ENCODE measurements at regions not wholly inside any gene's neighbourhood (a gene's known extent, or its start where the extent isn't known, plus 50 kb on each side); places are given as distances from the start of the nearest gene placed in this dataset.

DNA sequence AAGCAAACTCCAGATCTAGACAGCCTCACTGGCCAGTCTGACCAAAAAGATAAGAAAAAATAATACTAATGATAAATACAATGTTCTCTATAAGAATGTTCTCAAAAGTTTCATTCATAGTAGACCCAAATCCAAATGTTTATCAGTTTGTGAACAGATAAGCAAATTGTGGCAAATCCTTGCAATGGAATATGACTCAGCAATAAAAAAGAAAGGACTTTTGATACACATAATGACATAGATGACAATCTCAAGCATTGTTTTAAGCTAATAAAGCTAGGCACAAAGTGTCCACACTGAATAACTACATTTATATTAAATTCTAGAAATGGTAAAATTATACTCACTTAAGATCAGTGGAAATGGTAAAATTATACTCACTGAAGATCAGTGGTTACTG, 195.4 kb upstream of the TYRP1 start:
- no peaks in the 10 kb centered on the region for H3K27me3 ChIP-seq (ENCODE audit: control insufficient read depth, insufficient read depth, low read length)
- TF ChIP-seq POLR2AphosphoS5 (IDR thresholded peaks at IDR 0.05; ENCODE audit: low read depth, low read length) (no peak), TCF7L2 (IDR thresholded peaks at IDR 0.05; ENCODE audit: low read depth, low read length) (no peak), SIN3A (IDR thresholded peaks at IDR 0.05; ENCODE audit: borderline replicate concordance, insufficient read depth, low read depth, low read length) (no peak)
- TF ChIP-seq, protein P1, sequence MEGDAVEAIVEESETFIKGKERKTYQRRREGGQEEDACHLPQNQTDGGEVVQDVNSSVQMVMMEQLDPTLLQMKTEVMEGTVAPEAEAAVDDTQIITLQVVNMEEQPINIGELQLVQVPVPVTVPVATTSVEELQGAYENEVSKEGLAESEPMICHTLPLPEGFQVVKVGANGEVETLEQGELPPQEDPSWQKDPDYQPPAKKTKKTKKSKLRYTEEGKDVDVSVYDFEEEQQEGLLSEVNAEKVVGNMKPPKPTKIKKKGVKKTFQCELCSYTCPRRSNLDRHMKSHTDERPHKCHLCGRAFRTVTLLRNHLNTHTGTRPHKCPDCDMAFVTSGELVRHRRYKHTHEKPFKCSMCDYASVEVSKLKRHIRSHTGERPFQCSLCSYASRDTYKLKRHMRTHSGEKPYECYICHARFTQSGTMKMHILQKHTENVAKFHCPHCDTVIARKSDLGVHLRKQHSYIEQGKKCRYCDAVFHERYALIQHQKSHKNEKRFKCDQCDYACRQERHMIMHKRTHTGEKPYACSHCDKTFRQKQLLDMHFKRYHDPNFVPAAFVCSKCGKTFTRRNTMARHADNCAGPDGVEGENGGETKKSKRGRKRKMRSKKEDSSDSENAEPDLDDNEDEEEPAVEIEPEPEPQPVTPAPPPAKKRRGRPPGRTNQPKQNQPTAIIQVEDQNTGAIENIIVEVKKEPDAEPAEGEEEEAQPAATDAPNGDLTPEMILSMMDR (IDR thresholded peaks at IDR 0.05), result no peak
- TF ChIP-seq, protein P2, sequence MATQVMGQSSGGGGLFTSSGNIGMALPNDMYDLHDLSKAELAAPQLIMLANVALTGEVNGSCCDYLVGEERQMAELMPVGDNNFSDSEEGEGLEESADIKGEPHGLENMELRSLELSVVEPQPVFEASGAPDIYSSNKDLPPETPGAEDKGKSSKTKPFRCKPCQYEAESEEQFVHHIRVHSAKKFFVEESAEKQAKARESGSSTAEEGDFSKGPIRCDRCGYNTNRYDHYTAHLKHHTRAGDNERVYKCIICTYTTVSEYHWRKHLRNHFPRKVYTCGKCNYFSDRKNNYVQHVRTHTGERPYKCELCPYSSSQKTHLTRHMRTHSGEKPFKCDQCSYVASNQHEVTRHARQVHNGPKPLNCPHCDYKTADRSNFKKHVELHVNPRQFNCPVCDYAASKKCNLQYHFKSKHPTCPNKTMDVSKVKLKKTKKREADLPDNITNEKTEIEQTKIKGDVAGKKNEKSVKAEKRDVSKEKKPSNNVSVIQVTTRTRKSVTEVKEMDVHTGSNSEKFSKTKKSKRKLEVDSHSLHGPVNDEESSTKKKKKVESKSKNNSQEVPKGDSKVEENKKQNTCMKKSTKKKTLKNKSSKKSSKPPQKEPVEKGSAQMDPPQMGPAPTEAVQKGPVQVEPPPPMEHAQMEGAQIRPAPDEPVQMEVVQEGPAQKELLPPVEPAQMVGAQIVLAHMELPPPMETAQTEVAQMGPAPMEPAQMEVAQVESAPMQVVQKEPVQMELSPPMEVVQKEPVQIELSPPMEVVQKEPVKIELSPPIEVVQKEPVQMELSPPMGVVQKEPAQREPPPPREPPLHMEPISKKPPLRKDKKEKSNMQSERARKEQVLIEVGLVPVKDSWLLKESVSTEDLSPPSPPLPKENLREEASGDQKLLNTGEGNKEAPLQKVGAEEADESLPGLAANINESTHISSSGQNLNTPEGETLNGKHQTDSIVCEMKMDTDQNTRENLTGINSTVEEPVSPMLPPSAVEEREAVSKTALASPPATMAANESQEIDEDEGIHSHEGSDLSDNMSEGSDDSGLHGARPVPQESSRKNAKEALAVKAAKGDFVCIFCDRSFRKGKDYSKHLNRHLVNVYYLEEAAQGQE (IDR thresholded peaks at IDR 0.05; ENCODE audit: insufficient read depth in 1 of 2, low read depth in 2 of 2, low read length in 1 of 2), result no peak
- DNase-seq (ENCODE audit: low read depth, low spot score), result no peak
- no peaks in the 10 kb centered on the region for H3K9me3 ChIP-seq (ENCODE audit: control insufficient read depth, insufficient read depth, low read depth, low read length)
- intact Hi-C loops (cut with micrococcal nuclease; ENCODE audit: unreplicated experiment), result no loop called here
- no peaks in the 10 kb centered on the region for H3K36me3 ChIP-seq (ENCODE audit: control insufficient read depth, insufficient read depth, low read length)
- CTCF ChIA-PET, result no interaction called here
- H3K4me1 ChIP-seq (ENCODE audit: control insufficient read depth, insufficient read depth, low read length), result no peaks in the 10 kb centered on the region
- no peak overlapping the region for H3K27ac ChIP-seq (ENCODE audit: low read length)
- no TSS peak for BruUV-seq (replicated peaks)
- POLR2A ChIA-PET, result no interaction called here
- in situ Hi-C loops (cut with HindIII; ENCODE audit: low pct_unique_long_range_greater_than_20kb, low sequenced_read_pairs), result no loop called here
- no peak for ATAC-seq
- H3K4me3 ChIP-seq (ENCODE audit: low read depth in 2 of 2, low read length in 2 of 2), result no peak overlapping the region

DNA sequence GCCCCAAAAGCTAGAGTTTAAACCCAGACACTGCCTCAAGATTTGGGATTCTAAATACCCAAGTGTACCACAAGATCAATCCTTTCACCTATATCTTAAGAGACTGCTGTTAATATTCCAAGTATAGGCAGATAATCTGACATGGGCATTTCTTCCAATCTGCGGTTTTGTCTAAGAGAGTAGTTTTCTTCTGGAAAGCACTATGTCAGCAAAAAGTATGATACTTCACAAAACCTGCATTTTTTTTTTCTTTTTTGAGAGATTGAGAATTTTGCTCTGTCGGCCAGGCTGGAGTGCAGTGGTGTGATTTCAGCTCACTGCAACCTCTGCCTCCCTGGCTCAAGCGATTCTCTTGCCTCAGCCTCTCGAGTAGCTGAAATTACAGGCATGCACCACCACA, 190.7 kb upstream of the TYRP1 start:
- ATAC-seq, result no peak
- Histone ChIP-seq H3K9me3 (ENCODE audit: control insufficient read depth, insufficient read depth, low read depth, low read length) (no peaks in the 10 kb centered on the region), H3K4me3 (ENCODE audit: low read depth in 2 of 2, low read length in 2 of 2) (no peak overlapping the region), H3K27ac (ENCODE audit: low read length) (no peak overlapping the region), H3K36me3 (ENCODE audit: control insufficient read depth, insufficient read depth, low read length) (no peaks in the 10 kb centered on the region), H3K4me1 (ENCODE audit: control insufficient read depth, insufficient read depth, low read length) (no peaks in the 10 kb centered on the region), H3K27me3 (ENCODE audit: control insufficient read depth, insufficient read depth, low read length) (no peaks in the 10 kb centered on the region)
- in situ Hi-C loops (cut with HindIII; ENCODE audit: low pct_unique_long_range_greater_than_20kb, low sequenced_read_pairs) (no loop called here), intact Hi-C loops (cut with micrococcal nuclease; ENCODE audit: unreplicated experiment) (no loop called here)
- TF ChIP-seq TCF7L2 (IDR thresholded peaks at IDR 0.05; ENCODE audit: low read depth, low read length), result no peak
- no peak for TF ChIP-seq POLR2AphosphoS5 (IDR thresholded peaks at IDR 0.05; ENCODE audit: low read depth, low read length)
- TF ChIP-seq, protein P2 (IDR thresholded peaks at IDR 0.05; ENCODE audit: insufficient read depth in 1 of 2, low read depth in 2 of 2, low read length in 1 of 2), result no peak
- TF ChIP-seq, protein P1 (IDR thresholded peaks at IDR 0.05), result no peak
- TF ChIP-seq SIN3A (IDR thresholded peaks at IDR 0.05; ENCODE audit: borderline replicate concordance, insufficient read depth, low read depth, low read length), result no peak
- DNase-seq (ENCODE audit: low read depth, low spot score), result no peak
- ChIA-PET POLR2A (no interaction called here), CTCF (no interaction called here)
- no TSS peak for BruUV-seq (replicated peaks)

All from Panc1 (cell line).